ENCODE measurements at regions not wholly inside any gene's neighbourhood (a gene's known extent, or its start where the extent isn't known, plus 50 kb on each side); places are given as distances from the start of the nearest gene placed in this dataset.

DNA sequence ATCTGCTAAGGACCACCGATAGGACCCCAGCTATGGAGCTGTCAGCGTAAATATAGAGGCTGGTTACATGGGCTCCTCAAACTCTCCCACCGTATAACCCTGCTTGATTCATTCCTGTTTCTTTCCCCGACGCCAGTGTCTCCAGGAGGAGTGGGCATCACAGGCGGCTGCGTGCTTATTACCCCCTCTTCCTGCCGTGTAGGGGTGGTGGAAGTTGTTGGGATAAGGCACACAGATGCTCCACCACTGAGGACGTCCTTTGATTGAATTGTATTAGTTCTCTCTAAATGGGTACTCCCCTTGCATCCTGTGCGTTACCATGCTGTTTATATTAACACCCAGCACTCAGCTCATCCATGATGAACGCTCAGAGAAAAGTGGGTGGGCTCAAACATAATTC lies 104.6 kb downstream of the ZBTB18 start:
- TF ChIP-seq, protein P1, sequence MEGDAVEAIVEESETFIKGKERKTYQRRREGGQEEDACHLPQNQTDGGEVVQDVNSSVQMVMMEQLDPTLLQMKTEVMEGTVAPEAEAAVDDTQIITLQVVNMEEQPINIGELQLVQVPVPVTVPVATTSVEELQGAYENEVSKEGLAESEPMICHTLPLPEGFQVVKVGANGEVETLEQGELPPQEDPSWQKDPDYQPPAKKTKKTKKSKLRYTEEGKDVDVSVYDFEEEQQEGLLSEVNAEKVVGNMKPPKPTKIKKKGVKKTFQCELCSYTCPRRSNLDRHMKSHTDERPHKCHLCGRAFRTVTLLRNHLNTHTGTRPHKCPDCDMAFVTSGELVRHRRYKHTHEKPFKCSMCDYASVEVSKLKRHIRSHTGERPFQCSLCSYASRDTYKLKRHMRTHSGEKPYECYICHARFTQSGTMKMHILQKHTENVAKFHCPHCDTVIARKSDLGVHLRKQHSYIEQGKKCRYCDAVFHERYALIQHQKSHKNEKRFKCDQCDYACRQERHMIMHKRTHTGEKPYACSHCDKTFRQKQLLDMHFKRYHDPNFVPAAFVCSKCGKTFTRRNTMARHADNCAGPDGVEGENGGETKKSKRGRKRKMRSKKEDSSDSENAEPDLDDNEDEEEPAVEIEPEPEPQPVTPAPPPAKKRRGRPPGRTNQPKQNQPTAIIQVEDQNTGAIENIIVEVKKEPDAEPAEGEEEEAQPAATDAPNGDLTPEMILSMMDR (IDR thresholded peaks at IDR 0.05; ENCODE audit: low read depth, low read length, poor library complexity, severe bottlenecking): no peak
- no peak for TF ChIP-seq EZH2phosphoT487 (IDR thresholded peaks at IDR 0.05; ENCODE audit: borderline replicate concordance, low read length)
